Epidermal melanocyte (primary cell): ENCODE measurements at regions not wholly inside any gene's neighbourhood (a gene's known extent, or its start where the extent isn't known, plus 50 kb on each side); places are given as distances from the start of the nearest gene placed in this dataset.

Experiments
- DNase-seq: peaks from one replicate; pipeline ENCODE4 v3.0.0; 2011; ENCODE audit warnings: low spot score; ENCODE audit not compliant: insufficient read length

GRCh38 chr2:216808805-216809425 is 50.9 kb downstream of the TNP1 start:
- DNase-seq = no peak

- DNase-seq = no peak
Measured at GRCh38 chr2:216807857-216808272, 52.0 kb downstream of the TNP1 start.

- no peak for DNase-seq
Measured at GRCh38 chr2:216804357-216805350, 55.2 kb downstream of the TNP1 start.

GRCh38 chr2:216803791-216804190 is 56.1 kb downstream of the TNP1 start:
- DNase-seq = no peak

- no peak for DNase-seq
Measured at GRCh38 chr2:216802516-216803215, 57.2 kb downstream of the TNP1 start.

GRCh38 chr2:216800836-216801235 is 59.0 kb downstream of the TNP1 start:
- no peak for DNase-seq

- DNase-seq = no peak
Measured at GRCh38 chr2:216799873-216800431, 59.9 kb downstream of the TNP1 start.

- DNase-seq = no peak
Measured at GRCh38 chr2:216796115-216796840, 63.6 kb downstream of the TNP1 start.

- no peak for DNase-seq
Measured at GRCh38 chr2:216793386-216793785, 66.5 kb downstream of the TNP1 start.

GRCh38 chr2:216792222-216793021 is 67.4 kb downstream of the TNP1 start:
- no peak for DNase-seq

- no peak for DNase-seq
Measured at GRCh38 chr2:216791303-216791702, 68.6 kb downstream of the TNP1 start.

GRCh38 chr2:216789081-216789480 is 70.8 kb downstream of the TNP1 start:
- no peak for DNase-seq

- no peak for DNase-seq
Measured at GRCh38 chr2:216787851-216788540, 71.9 kb downstream of the TNP1 start.

GRCh38 chr2:216786676-216787075 is 73.2 kb downstream of the TNP1 start:
- DNase-seq = no peak

- no peak for DNase-seq
Measured at GRCh38 chr2:216784456-216784855, 75.4 kb downstream of the TNP1 start.

- DNase-seq = no peak
Measured at GRCh38 chr2:216781709-216782108, 78.2 kb downstream of the TNP1 start.

GRCh38 chr2:216780843-216781242 is 79.0 kb downstream of the TNP1 start:
- no peak for DNase-seq

- peak; percentile 64 for DNase-seq
Measured at GRCh38 chr2:216777637-216778273, 82.1 kb downstream of the TNP1 start.
